ENCODE measurements at regions not wholly inside any gene's neighbourhood (a gene's known extent, or its start where the extent isn't known, plus 50 kb on each side); places are given as distances from the start of the nearest gene placed in this dataset.

DNA sequence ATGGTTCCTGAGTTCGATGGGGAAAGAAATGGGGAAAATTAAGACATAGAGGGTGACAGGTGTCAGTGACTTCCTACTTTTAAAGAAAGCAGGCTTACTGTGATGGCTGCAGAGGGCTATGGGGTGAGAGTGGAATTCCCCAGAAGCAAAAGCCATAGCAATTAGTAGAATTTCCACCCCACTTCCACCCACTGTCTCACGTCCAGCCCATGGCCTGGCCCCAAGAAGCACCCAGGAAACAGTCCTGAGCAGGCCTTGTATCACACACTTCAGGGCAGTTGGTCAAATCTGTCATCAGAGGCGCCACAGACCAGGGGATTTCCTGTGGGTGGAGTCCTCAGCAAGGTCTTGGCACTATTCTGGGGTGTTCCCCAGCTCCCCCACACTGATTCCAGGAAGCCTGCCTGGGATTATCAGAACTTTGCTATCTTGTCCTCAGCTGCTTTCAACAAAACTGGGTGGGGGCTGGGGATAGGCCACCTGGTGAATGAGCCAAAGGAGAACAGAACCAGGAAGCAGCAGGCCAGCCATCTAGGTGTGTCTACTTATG lies 120.1 kb upstream of the CCND2 start (continued):
- TF ChIP-seq ETV6 (conservative IDR thresholded peaks at IDR 0.05 in 1 of 2, IDR thresholded peaks at IDR 0.05 in 1 of 2; ENCODE audit: borderline replicate concordance in 1 of 2, low read depth in 1 of 2) (peak in 1 of 2 experiments; percentile 85; a peak in 2 of 4 replicates), NFXL1 (IDR thresholded peaks at IDR 0.05; ENCODE audit: borderline replicate concordance) (no peak), JUNB (IDR thresholded peaks at IDR 0.05) (peak; percentile 29; the same call in 1 of the 2 replicates), ZNF217 (IDR thresholded peaks at IDR 0.05) (0 out of 2 replicates have a peak, but pooled peaks have one; percentile 33), EED (IDR thresholded peaks at IDR 0.05; ENCODE audit: low read depth) (peak; percentile 90), NFYA (IDR thresholded peaks at IDR 0.05; ENCODE audit: borderline replicate concordance, low read depth, low read length) (no peak), HDAC6 (IDR thresholded peaks at IDR 0.05; ENCODE audit: unreplicated experiment) (no peak), NFYB (IDR thresholded peaks at IDR 0.05; ENCODE audit: insufficient read depth, low read depth, low read length) (no peak), SMAD1 (IDR thresholded peaks at IDR 0.05; ENCODE audit: low read depth, partially characterized antibody) (peak; percentile 28), ZZZ3 (IDR thresholded peaks at IDR 0.05; ENCODE audit: control insufficient read depth, insufficient read length, low read depth) (no peak), MEF2A (IDR thresholded peaks at IDR 0.05; ENCODE audit: insufficient read depth, low read depth, low read length) (0 out of 2 replicates have a peak, but pooled peaks have one; percentile 30), SIX5 (IDR thresholded peaks at IDR 0.05; ENCODE audit: low read depth, low read length, severe bottlenecking) (no peak), YBX1 (IDR thresholded peaks at IDR 0.05) (no peak), SRF (IDR thresholded peaks at IDR 0.05; ENCODE audit: low read depth in 2 of 2, low read length in 2 of 2) (no peak), KDM1A (IDR thresholded peaks at IDR 0.05; ENCODE audit: borderline replicate concordance) (no peak)
- TF ChIP-seq, protein P1, sequence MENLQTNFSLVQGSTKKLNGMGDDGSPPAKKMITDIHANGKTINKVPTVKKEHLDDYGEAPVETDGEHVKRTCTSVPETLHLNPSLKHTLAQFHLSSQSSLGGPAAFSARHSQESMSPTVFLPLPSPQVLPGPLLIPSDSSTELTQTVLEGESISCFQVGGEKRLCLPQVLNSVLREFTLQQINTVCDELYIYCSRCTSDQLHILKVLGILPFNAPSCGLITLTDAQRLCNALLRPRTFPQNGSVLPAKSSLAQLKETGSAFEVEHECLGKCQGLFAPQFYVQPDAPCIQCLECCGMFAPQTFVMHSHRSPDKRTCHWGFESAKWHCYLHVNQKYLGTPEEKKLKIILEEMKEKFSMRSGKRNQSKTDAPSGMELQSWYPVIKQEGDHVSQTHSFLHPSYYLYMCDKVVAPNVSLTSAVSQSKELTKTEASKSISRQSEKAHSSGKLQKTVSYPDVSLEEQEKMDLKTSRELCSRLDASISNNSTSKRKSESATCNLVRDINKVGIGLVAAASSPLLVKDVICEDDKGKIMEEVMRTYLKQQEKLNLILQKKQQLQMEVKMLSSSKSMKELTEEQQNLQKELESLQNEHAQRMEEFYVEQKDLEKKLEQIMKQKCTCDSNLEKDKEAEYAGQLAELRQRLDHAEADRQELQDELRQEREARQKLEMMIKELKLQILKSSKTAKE (IDR thresholded peaks at IDR 0.05; ENCODE audit: low read depth, poor library complexity, severe bottlenecking) = peak; percentile 92
- TF ChIP-seq, protein P2, sequence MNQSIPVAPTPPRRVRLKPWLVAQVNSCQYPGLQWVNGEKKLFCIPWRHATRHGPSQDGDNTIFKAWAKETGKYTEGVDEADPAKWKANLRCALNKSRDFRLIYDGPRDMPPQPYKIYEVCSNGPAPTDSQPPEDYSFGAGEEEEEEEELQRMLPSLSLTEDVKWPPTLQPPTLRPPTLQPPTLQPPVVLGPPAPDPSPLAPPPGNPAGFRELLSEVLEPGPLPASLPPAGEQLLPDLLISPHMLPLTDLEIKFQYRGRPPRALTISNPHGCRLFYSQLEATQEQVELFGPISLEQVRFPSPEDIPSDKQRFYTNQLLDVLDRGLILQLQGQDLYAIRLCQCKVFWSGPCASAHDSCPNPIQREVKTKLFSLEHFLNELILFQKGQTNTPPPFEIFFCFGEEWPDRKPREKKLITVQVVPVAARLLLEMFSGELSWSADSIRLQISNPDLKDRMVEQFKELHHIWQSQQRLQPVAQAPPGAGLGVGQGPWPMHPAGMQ (IDR thresholded peaks at IDR 0.05; ENCODE audit: borderline replicate concordance) = no peak
- TF ChIP-seq, protein P3, sequence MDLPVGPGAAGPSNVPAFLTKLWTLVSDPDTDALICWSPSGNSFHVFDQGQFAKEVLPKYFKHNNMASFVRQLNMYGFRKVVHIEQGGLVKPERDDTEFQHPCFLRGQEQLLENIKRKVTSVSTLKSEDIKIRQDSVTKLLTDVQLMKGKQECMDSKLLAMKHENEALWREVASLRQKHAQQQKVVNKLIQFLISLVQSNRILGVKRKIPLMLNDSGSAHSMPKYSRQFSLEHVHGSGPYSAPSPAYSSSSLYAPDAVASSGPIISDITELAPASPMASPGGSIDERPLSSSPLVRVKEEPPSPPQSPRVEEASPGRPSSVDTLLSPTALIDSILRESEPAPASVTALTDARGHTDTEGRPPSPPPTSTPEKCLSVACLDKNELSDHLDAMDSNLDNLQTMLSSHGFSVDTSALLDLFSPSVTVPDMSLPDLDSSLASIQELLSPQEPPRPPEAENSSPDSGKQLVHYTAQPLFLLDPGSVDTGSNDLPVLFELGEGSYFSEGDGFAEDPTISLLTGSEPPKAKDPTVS (IDR thresholded peaks at IDR 0.05; ENCODE audit: low read depth, low read length) = no peak
- TF ChIP-seq, protein P4, sequence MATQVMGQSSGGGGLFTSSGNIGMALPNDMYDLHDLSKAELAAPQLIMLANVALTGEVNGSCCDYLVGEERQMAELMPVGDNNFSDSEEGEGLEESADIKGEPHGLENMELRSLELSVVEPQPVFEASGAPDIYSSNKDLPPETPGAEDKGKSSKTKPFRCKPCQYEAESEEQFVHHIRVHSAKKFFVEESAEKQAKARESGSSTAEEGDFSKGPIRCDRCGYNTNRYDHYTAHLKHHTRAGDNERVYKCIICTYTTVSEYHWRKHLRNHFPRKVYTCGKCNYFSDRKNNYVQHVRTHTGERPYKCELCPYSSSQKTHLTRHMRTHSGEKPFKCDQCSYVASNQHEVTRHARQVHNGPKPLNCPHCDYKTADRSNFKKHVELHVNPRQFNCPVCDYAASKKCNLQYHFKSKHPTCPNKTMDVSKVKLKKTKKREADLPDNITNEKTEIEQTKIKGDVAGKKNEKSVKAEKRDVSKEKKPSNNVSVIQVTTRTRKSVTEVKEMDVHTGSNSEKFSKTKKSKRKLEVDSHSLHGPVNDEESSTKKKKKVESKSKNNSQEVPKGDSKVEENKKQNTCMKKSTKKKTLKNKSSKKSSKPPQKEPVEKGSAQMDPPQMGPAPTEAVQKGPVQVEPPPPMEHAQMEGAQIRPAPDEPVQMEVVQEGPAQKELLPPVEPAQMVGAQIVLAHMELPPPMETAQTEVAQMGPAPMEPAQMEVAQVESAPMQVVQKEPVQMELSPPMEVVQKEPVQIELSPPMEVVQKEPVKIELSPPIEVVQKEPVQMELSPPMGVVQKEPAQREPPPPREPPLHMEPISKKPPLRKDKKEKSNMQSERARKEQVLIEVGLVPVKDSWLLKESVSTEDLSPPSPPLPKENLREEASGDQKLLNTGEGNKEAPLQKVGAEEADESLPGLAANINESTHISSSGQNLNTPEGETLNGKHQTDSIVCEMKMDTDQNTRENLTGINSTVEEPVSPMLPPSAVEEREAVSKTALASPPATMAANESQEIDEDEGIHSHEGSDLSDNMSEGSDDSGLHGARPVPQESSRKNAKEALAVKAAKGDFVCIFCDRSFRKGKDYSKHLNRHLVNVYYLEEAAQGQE (IDR thresholded peaks at IDR 0.05; ENCODE audit: low read depth, low read length) = no peak
- TF ChIP-seq, protein P5, sequence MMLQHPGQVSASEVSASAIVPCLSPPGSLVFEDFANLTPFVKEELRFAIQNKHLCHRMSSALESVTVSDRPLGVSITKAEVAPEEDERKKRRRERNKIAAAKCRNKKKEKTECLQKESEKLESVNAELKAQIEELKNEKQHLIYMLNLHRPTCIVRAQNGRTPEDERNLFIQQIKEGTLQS (IDR thresholded peaks at IDR 0.05; ENCODE audit: borderline replicate concordance, extremely low read depth, low read depth, low read length) = no peak
